ENCODE measurements at regions not wholly inside any gene's neighbourhood (a gene's known extent, or its start where the extent isn't known, plus 50 kb on each side); places are given as distances from the start of the nearest gene placed in this dataset.

- peak; percentile 29 to 47 for DNase-seq
Measured at GRCh38 chr6:100176311-100176950, 182.4 kb upstream of the MCHR2 start.

GRCh38 chr6:100175814-100176310 is 181.8 kb upstream of the MCHR2 start:
- DNase-seq: no peak

- no peak for DNase-seq
Measured at GRCh38 chr6:100173211-100173610, 179.2 kb upstream of the MCHR2 start.

GRCh38 chr6:100172322-100172713 is 178.3 kb upstream of the MCHR2 start:
- DNase-seq: no peak

- peak; percentile 26 for DNase-seq
Measured at GRCh38 chr6:100171533-100172321, 177.7 kb upstream of the MCHR2 start.

- DNase-seq: no peak
Measured at GRCh38 chr6:100168148-100168547, 174.1 kb upstream of the MCHR2 start.

GRCh38 chr6:100167585-100167984 is 173.6 kb upstream of the MCHR2 start:
- DNase-seq: no peak

GRCh38 chr6:100166956-100167355 is 172.9 kb upstream of the MCHR2 start:
- DNase-seq: no peak

- DNase-seq: no peak
Measured at GRCh38 chr6:100165442-100165841, 171.4 kb upstream of the MCHR2 start.

GRCh38 chr6:100163035-100163434 is 169.0 kb upstream of the MCHR2 start:
- DNase-seq: no peak

GRCh38 chr6:100161782-100162365 is 167.9 kb upstream of the MCHR2 start:
- no peak for DNase-seq

- DNase-seq: no peak
Measured at GRCh38 chr6:100160930-100161329, 166.9 kb upstream of the MCHR2 start.

- no peak for DNase-seq
Measured at GRCh38 chr6:100155141-100155540, 161.1 kb upstream of the MCHR2 start.

- DNase-seq: no peak
Measured at GRCh38 chr6:100153636-100154275, 159.7 kb upstream of the MCHR2 start.

- no peak for DNase-seq
Measured at GRCh38 chr6:100152201-100152600, 158.2 kb upstream of the MCHR2 start.

GRCh38 chr6:100144991-100145390 is 151.0 kb upstream of the MCHR2 start:
- no peak for DNase-seq

GRCh38 chr6:100138346-100139022 is 144.5 kb upstream of the MCHR2 start:
- DNase-seq: no peak

GRCh38 chr6:100137759-100138158 is 143.7 kb upstream of the MCHR2 start:
- DNase-seq: no peak

GRCh38 chr6:100136590-100136989 is 142.6 kb upstream of the MCHR2 start:
- no peak for DNase-seq

GRCh38 chr6:100135977-100136376 is 142.0 kb upstream of the MCHR2 start:
- DNase-seq: no peak

- DNase-seq: no peak
Measured at GRCh38 chr6:100134703-100135102, 140.7 kb upstream of the MCHR2 start.

- DNase-seq: no peak
Measured at GRCh38 chr6:100134297-100134696, 140.3 kb upstream of the MCHR2 start.

- DNase-seq: no peak
Measured at GRCh38 chr6:100132005-100132404, 138.0 kb upstream of the MCHR2 start.

Measured in Kasumi-1 (cell line).